Mesothelial cell of epicardium (in vitro differentiated cells): ENCODE measurements at regions not wholly inside any gene's neighbourhood (a gene's known extent, or its start where the extent isn't known, plus 50 kb on each side); places are given as distances from the start of the nearest gene placed in this dataset.

Experiments used
- DNase-seq, 2 experiments: peaks; one replicate each; pipeline ENCODE4 v3.0.0; 2021; ENCODE audit warnings: low spot score in 2 of 2; ENCODE audit not compliant: unreplicated experiment in 2 of 2
- H3K27ac Mint-ChIP-seq: 2 replicates; pipeline ENCODE4 v1.8.0; 2021; ENCODE audit warnings: mixed read lengths
- H3K27me3 Mint-ChIP-seq: 2 replicates; pipeline ENCODE4 v1.8.0; 2021; ENCODE audit warnings: low read depth, mixed read lengths
- H3K36me3 Mint-ChIP-seq: 2 replicates; pipeline ENCODE4 v1.8.0; 2021; ENCODE audit warnings: mixed read lengths
- H3K4me1 Mint-ChIP-seq: 2 replicates; pipeline ENCODE4 v1.8.0; 2021; ENCODE audit warnings: mixed read lengths
- H3K4me3 Mint-ChIP-seq: 2 replicates; pipeline ENCODE4 v1.8.0; 2021; ENCODE audit warnings: mild to moderate bottlenecking, moderate library complexity, mixed read lengths
- H3K9me3 Mint-ChIP-seq: 2 replicates; pipeline ENCODE4 v1.8.0; 2021; ENCODE audit warnings: mixed read lengths
- TF ChIP-seq, protein P1 (sequence below): fragments of 200-600 bp; sonication (generic); IDR thresholded peaks from one replicate; pipeline ENCODE4 v1.5.0; 2021; ENCODE audit warnings: antibody characterized with exemption; ENCODE audit not compliant: unreplicated experiment

DNA sequence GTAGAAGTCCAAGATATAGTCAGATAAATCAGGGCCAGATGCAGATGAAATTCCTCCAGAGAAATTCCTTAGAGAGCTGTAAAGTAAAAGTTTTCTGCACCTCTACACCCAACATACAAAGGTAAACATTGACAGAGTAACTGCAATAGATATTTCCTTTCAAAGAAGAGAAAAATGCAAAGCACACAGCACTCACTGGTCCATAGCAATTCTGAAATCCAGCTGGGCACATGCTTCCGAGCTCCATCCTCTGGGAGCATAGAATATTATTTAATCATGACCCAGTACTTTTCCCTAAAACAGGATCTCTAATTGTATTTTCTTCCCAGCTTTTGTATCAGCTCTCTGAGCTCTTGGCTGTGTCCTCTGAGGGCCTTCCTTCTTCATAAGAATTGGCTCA lies 239.5 kb upstream of the IRX3 start:
- TF ChIP-seq, protein P1, sequence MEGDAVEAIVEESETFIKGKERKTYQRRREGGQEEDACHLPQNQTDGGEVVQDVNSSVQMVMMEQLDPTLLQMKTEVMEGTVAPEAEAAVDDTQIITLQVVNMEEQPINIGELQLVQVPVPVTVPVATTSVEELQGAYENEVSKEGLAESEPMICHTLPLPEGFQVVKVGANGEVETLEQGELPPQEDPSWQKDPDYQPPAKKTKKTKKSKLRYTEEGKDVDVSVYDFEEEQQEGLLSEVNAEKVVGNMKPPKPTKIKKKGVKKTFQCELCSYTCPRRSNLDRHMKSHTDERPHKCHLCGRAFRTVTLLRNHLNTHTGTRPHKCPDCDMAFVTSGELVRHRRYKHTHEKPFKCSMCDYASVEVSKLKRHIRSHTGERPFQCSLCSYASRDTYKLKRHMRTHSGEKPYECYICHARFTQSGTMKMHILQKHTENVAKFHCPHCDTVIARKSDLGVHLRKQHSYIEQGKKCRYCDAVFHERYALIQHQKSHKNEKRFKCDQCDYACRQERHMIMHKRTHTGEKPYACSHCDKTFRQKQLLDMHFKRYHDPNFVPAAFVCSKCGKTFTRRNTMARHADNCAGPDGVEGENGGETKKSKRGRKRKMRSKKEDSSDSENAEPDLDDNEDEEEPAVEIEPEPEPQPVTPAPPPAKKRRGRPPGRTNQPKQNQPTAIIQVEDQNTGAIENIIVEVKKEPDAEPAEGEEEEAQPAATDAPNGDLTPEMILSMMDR: no peak
- no peaks in the 10 kb centered on the region for H3K4me1 Mint-ChIP-seq
- peaks cover 8% of the 10 kb centered on the region for H3K36me3 Mint-ChIP-seq
- H3K9me3 Mint-ChIP-seq: peaks cover 31% of the 10 kb centered on the region
- H3K27me3 Mint-ChIP-seq: no peaks in the 10 kb centered on the region
- DNase-seq: no peak
- H3K4me3 Mint-ChIP-seq: no peak overlapping the region
- no peak overlapping the region for H3K27ac Mint-ChIP-seq

DNA sequence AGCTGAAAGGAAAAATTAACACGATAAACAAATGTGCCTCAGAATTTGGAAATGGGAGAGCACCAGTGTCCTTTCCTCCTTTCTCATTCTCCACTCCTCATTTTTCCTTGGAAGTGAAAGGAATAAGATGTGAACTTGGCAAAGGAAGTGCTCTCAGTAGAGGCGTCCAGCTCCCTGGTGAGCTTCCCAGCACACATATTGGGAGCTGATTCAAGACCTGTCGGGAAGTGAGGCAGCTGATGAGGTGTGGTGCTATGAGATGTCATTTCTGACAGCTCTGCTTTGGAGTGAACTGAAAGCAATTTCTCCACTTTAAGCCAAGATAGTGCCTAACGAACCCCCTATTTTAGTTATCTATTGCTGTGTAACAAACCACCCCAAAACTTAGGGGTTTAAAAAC lies 238.5 kb upstream of the IRX3 start:
- Mint-ChIP-seq H3K4me1 (no peaks in the 10 kb centered on the region), H3K27ac (no peak overlapping the region), H3K9me3 (peaks cover 31% of the 10 kb centered on the region), H3K27me3 (no peaks in the 10 kb centered on the region), H3K36me3 (peaks cover 8% of the 10 kb centered on the region), H3K4me3 (no peak overlapping the region)
- DNase-seq: no peak
- TF ChIP-seq, protein P1: no peak

DNA sequence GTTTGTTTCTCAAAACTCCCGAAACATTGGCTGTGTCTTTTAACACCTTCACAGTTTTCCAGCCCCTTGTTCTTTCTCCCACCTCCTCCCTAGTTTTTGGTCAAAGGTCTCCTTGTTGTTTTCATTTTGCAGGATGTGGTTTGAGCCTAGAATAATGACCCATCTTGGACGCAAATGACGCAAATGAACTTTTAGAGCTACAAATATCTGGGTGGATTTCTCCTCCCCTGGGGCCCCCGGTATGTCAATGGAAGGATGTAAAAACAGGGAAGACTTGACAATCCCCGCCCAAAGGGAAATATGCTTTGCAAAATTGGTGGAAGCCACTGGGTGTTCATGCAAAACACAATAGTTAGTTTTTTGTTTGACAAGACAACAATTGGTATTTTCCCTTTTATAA lies 236.0 kb upstream of the IRX3 start:
- H3K36me3 Mint-ChIP-seq: peaks cover 8% of the 10 kb centered on the region
- no peak overlapping the region for H3K4me3 Mint-ChIP-seq
- no peak overlapping the region for H3K27ac Mint-ChIP-seq
- DNase-seq: no peak
- H3K27me3 Mint-ChIP-seq: no peaks in the 10 kb centered on the region
- H3K4me1 Mint-ChIP-seq: no peaks in the 10 kb centered on the region
- TF ChIP-seq, protein P1: no peak
- peaks cover 31% of the 10 kb centered on the region for H3K9me3 Mint-ChIP-seq

DNA sequence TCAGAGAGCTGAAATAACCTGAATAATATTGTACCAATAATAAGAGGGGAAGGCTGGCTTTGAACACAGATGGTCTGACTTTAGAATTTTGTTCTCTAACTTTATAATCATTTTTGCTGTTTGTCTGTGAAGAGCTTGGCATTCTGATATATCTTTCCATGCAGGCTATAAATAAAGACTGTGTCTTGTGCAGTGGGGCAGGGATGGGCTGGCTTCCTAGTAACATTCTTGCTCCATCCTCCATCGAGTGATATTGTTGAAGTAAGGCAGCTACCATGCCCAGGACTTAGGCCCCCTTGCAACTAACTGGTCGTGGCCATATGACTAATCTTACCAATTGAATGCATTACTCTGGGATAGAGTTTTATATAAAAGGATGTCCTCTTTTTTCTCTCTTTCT lies 234.7 kb upstream of the IRX3 start:
- DNase-seq: no peak
- H3K4me1 Mint-ChIP-seq: no peaks in the 10 kb centered on the region
- H3K27ac Mint-ChIP-seq: no peak overlapping the region
- H3K27me3 Mint-ChIP-seq: no peaks in the 10 kb centered on the region
- H3K36me3 Mint-ChIP-seq: peaks cover 5% of the 10 kb centered on the region
- H3K4me3 Mint-ChIP-seq: no peak overlapping the region
- TF ChIP-seq, protein P1: no peak
- H3K9me3 Mint-ChIP-seq: peaks cover 20% of the 10 kb centered on the region

DNA sequence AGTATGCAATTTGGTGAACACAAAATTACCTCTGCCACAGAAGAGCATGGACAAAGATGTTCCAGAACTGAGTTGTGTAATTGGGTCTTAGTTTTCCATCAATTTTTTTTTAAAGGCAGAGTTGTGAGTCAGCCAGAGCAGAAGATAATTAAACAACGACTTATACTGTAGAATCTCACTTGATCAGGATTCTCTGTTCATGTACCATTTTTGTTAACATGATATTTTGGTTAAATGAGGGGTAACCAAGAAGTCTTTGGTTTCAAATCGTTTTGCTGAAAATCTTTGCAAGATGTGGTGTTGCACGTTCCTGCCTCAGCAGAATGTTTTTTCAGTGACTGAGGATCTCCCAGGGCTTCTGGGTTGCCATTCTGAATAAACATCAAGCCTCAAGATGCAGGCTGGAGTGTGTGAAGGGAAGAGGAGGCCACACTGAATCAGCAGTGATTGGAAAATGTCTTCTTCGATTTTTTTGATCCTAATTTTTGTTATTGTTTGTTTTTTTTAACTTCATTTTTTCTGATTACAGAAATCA lies 232.6 kb upstream of the IRX3 start:
- TF ChIP-seq, protein P1: no peak
- H3K4me3 Mint-ChIP-seq: no peak overlapping the region
- no peaks in the 10 kb centered on the region for H3K36me3 Mint-ChIP-seq
- H3K9me3 Mint-ChIP-seq: peaks cover 7% of the 10 kb centered on the region
- H3K27me3 Mint-ChIP-seq: peaks cover under 1% of the 10 kb centered on the region
- no peak overlapping the region for H3K27ac Mint-ChIP-seq
- no peaks in the 10 kb centered on the region for H3K4me1 Mint-ChIP-seq
- DNase-seq: no peak

DNA sequence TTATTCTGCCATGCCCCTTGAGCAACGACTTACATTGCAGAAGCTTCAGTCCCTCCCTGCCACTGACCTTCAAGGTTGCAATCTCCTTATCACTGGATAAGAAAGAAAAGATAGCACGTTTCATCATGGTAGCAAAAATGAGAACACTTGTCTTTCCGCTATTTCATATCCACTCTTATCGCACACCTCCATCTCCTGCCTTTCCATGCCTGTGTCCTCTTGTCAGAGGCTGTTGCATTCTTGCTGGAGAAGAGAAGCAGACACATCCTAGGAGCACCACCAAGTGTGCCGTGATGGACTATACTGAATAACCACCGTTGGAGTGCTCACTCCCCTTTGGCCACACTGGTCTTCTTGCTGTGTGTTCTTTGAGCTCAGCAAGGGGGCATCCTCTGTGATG lies 230.6 kb upstream of the IRX3 start:
- no peak overlapping the region for H3K4me3 Mint-ChIP-seq
- TF ChIP-seq, protein P1: no peak

More for the DNA sequence above, 230.6 kb upstream of the IRX3 start:
- H3K9me3 Mint-ChIP-seq: peaks cover 7% of the 10 kb centered on the region
- H3K36me3 Mint-ChIP-seq: no peaks in the 10 kb centered on the region
- H3K27me3 Mint-ChIP-seq: peaks cover 9% of the 10 kb centered on the region
- no peak for DNase-seq
- H3K4me1 Mint-ChIP-seq: no peaks in the 10 kb centered on the region
- H3K27ac Mint-ChIP-seq: no peak overlapping the region
